Right lung (tissue), 2 donors: ENCODE measurements at regions not wholly inside any gene's neighbourhood (a gene's known extent, or its start where the extent isn't known, plus 50 kb on each side); places are given as distances from the start of the nearest gene placed in this dataset.

Experiments
- DNase-seq, 2 donors: peaks; one replicate each; pipeline ENCODE4 v3.0.0-alpha.2; 2013

DNA sequence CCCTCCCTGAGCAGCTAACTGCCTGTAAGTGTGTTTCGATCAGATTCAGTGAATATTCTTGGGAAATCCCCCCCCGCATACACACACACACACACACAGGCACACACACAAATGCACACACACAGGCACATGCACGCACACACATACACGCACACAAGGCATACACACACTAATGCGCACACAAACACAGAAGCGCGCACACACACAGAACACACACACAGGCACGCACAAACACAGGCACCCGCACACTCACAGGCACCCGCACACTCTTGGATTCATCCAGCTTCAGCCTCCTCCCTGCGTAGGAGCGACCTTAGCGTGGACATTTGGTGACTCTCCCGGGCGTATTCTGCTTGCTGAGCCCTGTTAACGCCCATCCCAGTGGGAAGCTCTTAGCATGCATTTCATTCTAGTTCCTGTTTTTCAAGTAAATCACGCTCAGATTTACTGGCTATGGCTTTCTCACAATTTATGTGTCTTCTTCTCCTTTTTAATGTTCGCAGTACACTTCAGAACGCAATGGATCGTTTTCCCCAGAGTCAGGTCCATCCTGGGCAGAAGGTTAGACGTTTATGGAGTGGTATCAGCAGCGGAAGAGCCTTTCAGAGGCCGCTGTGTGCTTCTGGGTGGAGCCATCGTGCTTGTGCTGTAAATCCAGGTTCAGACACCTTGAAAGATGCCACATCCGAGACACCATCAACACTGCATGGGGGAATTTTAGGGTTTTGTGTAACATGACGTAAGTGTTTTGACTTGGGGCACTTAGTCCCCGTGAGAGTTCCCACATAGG, 656.6 kb downstream of the GALR1 start:
- DNase-seq = no peak

DNA sequence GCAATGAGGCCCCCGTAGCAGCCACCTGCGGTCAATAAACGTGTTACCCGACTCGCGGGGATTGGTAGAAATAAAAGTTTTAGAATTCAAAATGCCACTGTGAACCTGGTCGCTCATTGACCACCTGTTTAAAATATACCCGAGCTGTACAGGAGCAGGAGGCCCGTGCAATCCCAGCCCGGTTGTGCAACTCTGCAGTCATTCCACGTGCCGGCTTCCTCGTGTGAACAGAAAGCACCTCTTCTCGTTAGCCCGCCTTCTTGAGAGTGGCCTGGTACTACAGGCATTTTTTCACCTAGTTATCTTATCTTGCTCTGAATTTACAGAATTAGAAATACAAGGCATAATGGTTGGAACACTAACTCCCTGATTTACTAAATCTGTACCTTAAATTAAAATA, 660.7 kb downstream of the GALR1 start:
- DNase-seq = no peak

DNA sequence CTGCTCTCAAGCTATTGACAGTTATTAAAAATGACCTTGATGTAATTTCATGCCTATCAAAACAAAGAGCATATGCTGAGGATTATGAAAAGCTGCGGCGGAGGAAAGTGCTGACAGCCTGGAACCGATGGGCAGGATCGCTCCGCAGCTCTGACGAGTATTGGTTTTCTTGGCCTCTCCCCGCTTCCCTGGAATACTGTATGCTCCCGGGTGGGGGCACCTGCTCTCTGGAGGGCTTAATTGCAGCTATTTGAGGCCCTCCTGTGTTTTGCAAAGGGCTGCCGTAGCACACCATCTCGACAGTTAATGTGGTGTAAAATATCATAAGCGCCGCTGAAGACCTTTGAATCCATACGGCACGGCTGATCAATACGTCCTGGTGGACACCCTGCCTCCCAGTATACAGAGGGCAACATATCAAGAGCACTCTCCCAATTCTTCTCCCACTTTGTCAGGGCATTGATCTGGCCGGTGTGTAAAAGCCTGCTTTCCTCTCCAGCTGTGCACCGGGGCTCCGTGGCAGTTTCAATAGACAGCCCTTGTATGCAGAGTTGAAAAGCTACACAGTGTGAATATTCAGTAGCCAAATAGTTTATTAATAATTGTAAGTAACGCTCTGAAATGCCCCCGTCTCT, 662.4 kb downstream of the GALR1 start:
- DNase-seq = no peak

- no peak for DNase-seq
These were observed 669.1 kb downstream of the GALR1 start for GRCh38 chr18:77918730-77919129.

- DNase-seq = no peak
These were observed 670.3 kb downstream of the GALR1 start for GRCh38 chr18:77919923-77920322.

GRCh38 chr18:77935342-77935741, 685.7 kb downstream of the GALR1 start:
- DNase-seq = no peak

DNA sequence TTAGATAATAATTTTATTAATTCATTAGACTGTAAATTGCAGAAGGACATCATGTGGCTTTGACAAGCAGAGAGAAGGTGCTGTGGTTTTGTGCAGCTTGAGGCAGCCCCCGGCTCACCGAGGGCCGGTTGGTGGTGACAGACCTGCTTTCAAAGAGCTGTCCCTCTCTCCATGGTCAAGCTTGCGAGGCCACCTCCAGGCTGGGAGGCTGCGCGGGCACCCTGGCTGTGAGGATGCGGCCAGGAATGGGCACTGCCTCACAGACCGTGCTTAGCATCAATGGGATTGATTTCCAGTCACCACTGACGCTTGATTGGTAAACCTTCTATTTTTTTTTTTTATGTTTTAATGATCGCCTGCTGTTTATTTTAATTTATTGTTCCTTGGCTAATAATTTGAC, 690.9 kb downstream of the GALR1 start:
- DNase-seq = no peak

- no peak for DNase-seq
These were observed 694.9 kb downstream of the GALR1 start for GRCh38 chr18:77944533-77944932.

DNA sequence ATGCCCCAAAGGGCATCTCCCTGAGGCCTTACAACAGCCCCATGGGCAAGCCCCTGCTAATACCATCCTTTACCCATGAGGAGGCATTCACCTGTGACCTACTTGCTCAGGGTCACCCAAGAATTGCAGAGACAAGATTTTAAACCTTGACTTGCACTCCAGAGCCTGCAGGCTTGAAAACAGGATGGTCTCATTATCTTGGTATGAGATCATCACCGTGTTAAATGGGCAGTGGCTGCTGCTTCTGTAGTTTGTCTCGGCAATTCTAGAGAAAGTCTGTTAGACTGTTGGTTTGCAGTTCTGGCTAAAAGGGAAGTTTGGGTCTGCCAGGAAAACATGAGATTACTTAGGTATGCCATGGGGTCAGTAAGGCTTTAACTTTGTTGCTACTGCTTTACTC, 698.9 kb downstream of the GALR1 start:
- DNase-seq = no peak

DNA sequence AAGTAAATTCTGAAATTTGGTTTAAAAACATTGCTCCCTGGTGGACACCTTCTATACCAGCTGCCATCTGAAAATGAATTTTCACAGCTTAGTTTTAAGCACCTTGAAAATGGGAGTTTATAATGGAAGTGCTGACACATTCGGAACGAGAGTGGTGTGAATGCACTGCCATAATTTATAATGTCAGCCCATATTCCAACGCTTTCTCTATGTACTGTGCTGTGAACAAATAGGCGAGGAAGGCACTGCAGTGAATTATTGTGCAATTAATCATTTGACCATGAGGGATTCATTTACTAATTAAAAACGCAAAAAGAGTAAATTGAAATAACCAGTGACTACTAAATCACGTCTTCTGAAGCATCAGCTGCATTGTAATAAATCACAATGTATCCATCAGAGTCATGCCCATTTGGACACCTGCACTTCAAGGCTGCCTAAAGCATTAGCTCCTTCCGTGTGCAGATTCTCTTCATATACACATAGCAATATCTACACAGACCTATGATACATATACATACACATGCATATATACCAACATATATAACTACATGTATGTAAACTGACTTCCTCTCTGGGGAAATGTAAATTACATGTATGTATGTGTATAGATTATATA, 699.8 kb downstream of the GALR1 start:
- DNase-seq = no peak

- no peak for DNase-seq
These were observed 709.6 kb downstream of the GALR1 start for GRCh38 chr18:77959248-77959647.

- no peak for DNase-seq
These were observed 711.3 kb downstream of the GALR1 start for GRCh38 chr18:77960791-77961410.

DNA sequence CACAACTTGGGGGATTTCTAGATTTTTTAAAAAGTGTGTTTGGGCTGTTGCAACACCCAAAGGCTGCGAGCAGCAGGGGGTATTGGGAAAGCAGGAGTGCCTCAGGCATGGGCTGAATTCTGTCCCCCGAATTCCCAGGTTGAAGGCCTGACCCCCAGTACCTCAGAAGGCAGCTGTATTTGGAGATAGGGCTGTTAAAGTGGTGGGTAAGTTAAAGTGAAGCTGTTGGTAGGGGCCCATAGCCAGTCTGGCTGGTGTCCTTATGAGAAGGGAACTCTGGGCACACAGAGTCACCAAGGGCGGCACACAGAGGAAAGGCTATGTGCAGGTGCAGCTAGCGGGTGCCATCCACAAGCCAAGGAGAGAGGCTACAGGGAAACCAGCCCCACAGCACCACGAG, 717.4 kb downstream of the GALR1 start:
- DNase-seq = no peak

GRCh38 chr18:77967791-77968190, 718.1 kb downstream of the GALR1 start:
- DNase-seq = no peak

- no peak for DNase-seq
These were observed 720.3 kb downstream of the GALR1 start for GRCh38 chr18:77969972-77970371.

DNA sequence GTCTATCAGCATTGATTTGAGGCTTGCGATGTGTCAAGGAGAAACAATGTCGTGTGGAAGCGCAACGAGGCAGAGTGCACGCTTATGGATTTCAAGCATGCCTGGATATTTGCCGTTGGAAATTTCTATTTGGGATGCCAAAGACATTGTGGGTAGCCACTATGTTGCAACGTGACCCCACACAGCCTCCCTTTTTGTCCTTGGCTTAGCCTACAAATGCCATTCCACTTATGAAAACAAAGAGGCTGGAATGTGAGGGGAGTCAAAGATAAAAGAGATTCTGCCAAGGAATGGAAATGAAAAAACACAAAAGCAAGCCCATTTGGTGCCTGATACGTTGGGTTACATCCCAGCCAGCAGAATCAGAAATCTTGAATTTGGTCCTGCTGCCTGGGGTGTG, 721.2 kb downstream of the GALR1 start:
- DNase-seq = no peak

GRCh38 chr18:77973745-77974144, 724.1 kb downstream of the GALR1 start:
- DNase-seq = no peak

DNA sequence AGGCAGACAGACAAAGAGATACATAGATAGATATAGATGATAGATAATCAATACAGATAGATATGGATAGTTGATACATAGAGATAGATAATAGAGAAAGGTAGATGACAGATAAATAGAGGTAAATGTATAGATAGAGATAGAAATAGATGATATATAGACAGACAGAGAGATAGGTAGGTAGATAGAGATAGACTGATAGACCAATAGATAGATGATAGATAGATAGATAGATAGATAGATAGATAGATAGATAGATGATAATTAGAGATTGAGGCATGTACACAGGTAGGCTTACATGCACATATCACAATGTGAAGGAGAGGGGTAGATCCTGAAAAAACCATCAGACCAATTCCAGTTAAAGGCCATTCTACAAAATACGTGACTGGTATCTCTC, 724.7 kb downstream of the GALR1 start:
- no peak for DNase-seq

GRCh38 chr18:77977331-77977730, 727.7 kb downstream of the GALR1 start:
- no peak for DNase-seq

- no peak for DNase-seq
These were observed 730.6 kb downstream of the GALR1 start for GRCh38 chr18:77980275-77980674.

DNA sequence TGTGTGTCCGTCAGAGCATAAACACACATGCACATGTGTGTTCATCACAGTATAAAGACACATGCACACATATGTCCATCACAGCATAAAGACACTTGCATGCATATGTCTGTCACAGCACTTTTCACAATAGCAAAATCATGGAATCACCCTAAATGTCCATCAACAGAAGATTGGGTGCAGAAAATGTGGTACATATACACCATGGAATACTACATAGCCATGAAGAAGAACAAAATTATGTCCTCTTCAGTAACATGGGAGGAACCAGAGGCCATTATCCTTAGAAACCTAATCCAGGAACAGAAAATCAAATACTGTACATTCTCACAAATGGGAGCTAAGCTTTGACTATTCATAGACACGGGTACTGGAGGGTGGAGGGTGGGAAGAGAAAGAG, 732.2 kb downstream of the GALR1 start:
- no peak for DNase-seq

DNA sequence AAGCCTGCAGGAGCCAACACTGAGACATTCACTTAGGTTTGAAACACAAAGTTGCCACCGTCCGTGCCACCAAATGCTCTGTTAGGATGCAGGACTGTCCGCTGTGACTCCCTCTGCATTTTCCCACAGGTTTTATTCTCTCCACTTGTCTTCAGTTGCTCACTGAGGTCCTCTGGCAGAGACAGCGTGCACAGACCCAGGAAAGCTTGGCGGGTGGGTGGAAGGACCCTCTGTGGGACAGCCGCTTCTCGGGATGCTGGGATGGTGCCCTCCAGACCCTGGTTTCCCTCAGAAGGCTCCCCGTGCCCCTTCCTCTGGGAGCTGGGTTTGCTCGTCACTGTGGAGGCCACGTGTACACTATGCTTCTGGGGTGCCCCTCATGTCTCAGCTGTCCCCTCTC, 733.6 kb downstream of the GALR1 start:
- no peak for DNase-seq

GRCh38 chr18:77984178-77984577, 734.5 kb downstream of the GALR1 start:
- DNase-seq = no peak
